HG02870 (cell line): ENCODE measurements at regions not wholly inside any gene's neighbourhood (a gene's known extent, or its start where the extent isn't known, plus 50 kb on each side); places are given as distances from the start of the nearest gene placed in this dataset.
"Not testable (repeated sequence)": the region's sequence is repeated elsewhere in the genome, so short reads cannot be mapped to it uniquely, and the experiment has no call there.

Experiments
- ATAC-seq: cut with Tn5 transposase; IDR thresholded peaks from one replicate; pipeline ENCODE4 v1.9.1; 2021; ENCODE audit warnings: mild to moderate bottlenecking, moderate library complexity; ENCODE audit not compliant: unreplicated experiment

DNA sequence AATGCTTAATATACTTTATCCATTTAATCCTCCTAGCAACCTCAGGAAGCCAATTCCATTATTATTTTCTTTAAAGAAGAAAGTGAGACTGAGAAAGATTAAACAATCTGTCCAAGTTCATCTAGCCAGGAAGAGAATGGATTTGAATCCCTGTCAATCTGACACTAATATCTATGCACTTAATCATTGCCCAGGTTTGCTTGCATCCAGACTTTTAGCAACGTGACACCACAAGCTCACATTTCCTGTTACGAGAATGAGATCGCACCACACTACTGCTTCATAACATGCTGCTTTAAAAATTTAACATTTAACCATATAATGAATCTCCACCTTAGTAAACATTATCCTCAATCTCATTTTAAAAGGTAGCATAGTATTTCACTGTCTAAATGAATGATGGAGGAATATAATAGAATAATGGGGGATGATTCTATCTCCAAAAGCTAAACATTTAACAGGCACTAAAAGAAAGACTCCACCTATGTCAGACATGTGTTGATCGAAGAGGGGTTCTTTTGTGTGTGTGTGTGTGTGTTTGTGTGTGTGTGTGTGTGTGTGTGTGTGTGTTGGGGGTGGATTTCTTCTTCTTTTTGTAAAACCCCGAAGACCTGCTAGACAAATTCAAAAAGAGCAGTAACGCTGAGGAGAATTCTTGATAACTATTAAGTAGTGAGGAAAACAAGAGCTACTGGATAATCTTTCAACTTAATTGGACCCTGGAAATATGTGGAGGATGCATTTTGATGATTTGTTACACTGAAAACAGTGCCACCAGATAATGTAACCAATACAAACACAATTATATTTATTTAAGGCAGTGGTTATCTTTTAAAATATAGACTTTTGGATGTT, 138.7 kb upstream of the NR3C1 start:
- no peak for ATAC-seq

DNA sequence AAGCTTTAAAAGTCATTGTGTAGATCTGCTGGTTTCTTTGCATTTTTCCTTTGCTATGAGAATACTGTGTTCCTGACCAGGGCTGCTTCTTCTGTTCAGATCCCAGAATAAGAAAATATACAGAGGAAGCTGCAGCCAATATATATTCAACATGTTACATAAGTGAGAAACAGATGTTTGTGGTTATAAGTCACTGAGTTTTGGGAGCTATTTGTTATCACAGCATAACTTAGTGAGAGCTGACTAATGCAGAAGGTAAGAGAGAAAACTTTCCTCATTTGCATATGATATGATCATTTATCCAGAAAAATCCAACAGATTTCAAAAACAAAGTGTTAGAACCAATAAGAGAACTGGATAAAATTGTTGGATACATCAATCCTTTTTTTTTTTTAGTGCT, 136.3 kb upstream of the NR3C1 start:
- ATAC-seq: no peak

DNA sequence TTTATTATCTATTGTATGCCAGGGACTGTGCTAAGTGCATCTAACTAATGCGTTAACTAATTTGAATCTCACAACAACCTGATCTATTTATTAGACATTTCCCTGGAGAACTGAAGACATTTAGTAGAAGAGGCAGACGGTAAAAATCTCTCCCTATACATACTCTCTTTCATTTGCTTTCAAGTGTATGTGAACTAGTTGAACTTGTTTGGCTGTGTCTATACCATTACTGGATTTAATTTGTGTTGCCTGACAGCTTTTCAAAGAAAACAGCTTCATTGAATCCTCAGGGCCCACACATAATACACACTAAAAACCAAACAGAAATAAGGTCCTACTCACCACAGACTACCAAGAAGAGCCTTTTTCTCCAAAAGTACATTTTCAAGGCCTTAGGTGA, 133.6 kb upstream of the NR3C1 start:
- ATAC-seq: no peak

DNA sequence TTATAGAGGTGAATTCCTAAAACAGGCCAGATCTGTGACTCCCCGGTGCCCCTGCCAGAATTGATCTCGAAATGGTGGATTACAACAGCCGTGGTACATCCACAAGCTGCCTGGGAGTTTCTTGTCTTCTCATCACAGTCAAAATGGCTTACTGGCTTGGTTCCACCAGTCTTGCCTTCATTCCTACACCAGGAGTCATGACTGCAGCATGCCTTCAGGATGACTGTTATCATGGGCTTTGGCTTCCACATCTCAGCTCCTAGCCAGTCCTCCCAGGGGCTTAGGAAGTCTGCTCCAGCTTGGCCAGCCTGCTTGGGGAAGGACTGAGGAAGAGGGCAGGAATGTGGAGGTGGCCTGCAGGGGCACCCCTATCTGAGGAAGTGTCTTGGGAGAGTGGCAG, 132.9 kb upstream of the NR3C1 start:
- ATAC-seq: no peak

DNA sequence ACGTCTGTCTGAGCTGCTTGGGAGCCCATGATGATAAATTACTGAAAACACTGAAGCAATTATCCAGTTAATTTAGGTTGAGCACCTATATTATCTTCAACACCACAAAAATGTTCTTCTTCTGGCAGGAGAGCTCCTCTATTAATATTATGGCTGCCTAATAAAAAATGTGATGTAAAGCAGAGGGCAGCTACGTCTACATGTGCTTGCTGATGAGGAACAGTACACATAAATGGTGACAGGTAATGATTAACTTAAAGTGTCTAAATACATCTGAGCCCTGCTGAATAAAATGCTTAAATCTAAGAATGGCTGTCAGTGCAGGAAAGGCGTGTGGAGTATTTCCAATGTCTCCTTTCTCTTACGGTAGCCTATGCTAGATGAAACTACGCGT, 131.3 kb upstream of the NR3C1 start:
- no peak for ATAC-seq

DNA sequence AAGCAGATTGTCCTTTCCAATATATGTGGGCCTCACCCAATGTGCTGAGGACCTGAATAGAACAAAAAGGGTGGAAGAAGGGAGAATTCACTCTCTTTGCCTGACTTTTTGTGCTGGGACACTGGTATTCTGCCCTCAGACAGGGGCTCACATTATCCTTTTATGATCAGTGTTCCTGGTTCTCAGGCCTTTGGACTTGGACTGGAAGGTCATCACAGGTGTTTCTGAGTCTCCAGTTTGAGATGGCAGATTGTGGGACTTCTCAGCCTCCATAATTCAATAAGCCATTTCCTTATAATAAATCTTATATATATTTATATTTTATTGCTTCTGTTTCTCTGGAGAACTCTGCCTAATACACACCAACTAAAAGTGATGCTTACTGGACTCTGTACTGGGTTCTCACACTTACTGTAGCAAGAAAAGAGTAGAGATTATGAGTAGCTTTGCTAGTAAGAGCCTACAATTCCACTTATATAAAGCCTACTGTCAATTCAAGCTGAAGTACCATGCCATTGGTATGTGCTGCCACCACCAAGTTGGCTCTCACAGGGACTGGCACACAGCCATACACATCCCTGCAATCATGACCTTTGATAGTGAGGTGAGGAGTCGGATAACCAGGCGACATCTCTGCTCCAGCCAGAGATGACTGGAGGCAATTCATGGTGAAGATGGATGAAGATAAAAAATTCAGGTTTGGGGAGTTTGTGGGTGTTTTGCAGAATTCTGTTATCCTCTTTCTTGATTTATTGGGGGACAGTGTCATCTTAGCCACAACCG, 130.7 kb upstream of the NR3C1 start:
- ATAC-seq: no peak

DNA sequence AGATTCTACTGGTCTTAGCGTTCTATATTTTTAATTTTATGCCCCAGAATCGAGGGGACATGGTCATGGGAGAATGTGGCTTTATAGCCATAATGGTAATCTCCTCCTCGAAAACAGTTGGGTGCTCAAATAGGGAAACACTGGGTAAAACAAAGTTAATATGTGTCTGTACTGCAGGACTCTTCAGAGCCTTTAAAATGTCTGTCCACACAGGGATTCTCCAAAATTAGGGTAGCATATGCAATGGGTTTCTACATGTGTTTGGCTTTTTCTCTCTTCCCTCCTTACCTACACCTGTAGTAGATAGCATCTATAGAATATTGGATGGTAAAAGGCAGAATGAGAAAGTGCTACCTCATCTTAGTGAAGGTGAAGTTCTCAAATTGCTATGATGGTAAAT, 130.0 kb upstream of the NR3C1 start:
- no peak for ATAC-seq

DNA sequence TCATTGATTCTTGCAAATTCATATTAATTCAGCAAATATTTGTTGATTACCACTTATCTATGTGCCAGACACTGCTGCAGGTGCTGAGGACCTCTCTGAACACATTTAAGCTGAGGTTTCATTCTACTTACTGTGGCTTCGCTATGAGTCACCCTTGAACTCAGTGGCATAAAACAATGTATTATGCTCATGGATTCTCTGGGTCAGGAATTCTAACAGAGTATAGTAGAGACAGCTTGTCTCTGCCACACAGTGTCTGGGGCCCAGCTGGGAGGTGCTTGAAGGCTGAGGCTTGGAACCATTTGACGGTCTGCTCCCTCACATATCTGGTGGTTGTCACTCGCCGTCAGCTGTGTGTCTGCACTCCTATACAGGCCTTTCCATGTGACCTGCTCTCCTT, 124.3 kb upstream of the NR3C1 start:
- peak; percentile 94 for ATAC-seq

DNA sequence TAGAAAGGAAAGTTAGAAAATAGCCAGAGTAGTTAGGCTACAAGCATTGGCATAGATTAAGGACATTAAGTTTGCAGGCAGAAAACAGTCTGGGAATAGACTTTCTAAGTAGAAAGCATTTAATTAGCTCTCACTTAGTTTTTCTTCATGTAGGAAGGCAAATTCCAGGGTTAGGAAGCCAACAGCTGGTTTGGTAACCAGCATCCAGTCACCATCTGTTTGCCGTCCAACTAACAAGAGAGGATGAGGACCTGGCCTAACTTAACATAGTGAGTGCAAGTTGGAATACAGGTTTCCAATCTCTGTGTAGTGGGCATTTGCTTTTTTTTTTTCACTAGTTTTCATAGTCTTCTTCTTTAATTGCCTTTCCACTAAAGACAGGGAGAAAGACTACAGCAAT, 121.7 kb upstream of the NR3C1 start:
- no peak for ATAC-seq

DNA sequence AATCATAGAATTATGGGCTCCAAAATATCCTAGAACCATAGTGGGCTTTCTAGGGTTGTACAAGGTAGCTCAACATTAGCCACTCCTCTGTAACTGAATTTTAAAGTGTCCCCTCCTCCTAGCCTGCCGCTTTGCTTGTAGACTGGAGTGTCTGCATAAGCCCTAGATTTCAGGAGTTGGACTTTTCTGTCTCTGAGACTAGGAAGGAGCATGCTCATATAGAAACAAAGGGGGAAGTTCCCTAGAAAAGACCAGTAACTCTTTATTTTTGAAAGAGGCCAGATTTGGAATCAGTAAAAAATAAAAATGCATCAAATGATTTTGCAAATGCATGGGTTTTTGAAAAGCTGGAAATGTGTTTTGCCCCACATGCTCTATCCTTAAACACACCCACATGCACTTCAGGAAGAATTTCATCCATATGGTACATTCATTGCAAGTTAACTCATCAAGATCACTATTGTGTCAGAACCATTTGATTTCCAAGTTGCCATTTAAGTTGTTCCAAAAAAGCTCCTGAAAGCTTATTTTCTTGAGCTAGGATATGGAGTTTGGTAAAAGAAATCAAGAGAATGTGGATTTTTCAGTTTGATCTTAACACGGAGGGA, 121.0 kb upstream of the NR3C1 start:
- ATAC-seq: no peak

DNA sequence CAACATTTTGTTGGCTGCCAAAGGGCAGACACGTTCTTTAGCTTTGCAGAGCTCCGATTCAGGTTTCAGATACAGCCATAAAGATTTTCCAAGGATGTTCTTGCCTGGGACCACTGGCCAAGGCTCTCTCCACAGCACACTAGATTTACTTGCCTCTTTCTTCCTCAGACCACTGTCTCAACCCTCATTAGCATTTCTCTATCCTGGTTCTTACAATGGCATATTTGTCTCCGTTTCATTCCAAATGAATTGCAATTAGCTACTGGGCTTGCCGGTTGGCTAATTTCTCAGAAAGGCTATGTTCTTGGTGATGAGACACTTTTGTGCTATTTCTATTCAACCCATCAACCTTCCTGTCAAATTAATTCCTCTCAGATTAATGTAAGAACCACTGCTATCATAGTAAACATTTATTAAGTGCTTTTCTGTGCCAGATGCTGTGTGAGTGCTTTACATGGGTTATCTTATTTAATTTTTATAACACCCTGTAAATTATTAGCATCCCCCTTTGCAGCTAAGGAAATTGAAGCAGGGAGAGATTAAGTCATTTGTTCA, 118.4 kb upstream of the NR3C1 start:
- no peak for ATAC-seq

DNA sequence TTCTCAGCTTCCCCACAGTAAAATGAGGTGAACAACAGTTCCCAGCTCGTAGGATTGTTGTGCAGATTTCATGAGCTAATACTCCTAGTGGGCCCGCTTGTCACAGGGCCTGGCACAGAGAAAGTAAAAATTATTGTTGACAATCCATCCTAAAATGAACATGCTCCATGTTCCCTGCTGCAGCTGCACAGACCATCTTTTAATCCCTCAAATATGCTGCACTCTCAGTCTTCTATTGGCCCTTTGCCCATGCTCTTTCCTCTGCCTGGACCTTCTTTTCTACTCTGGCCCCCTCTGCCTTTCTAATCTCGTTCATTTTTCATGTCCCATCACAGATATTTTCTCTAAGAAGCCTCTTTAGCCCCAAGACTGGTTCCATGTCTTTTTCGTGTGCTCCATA, 117.7 kb upstream of the NR3C1 start:
- ATAC-seq: no peak

DNA sequence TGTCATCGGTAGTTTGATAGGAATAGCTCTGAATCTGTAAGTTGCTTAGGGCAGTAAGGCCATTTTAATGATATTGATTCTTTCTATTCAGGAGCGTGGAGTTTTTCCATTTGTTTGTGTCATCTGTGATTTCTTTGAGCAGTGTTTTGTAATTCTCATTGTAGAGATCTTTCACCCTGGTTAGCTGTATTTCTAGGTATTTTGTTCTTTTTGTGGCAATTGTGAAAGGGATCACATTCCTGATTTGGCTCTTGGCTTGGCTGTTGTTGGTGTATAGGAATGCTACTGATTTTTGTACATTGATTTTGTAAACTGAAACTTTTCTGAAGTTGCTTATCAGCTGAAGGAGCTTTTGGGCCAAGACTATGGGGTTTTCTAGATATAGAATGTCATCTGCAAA, 115.7 kb upstream of the NR3C1 start:
- not testable (repeated sequence) for ATAC-seq

DNA sequence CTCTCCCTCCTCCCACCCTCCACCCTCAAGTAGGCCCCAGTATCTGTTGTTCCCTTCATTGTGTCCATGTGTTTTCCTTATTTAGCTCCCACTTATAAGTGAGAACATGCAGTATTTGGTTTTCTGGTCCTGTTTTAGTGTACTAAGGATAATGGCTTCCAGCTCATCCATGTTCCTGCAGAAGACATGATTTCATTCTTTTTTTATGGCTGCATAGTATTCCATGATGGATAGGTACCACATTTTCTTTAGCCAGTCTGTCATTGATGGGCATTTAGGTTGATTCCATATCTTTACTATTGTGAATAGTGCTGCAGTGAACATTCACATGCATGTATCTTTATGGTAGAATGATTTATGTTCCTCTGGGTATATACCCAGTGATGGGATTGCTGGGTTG, 114.3 kb upstream of the NR3C1 start:
- ATAC-seq: not testable (repeated sequence)

DNA sequence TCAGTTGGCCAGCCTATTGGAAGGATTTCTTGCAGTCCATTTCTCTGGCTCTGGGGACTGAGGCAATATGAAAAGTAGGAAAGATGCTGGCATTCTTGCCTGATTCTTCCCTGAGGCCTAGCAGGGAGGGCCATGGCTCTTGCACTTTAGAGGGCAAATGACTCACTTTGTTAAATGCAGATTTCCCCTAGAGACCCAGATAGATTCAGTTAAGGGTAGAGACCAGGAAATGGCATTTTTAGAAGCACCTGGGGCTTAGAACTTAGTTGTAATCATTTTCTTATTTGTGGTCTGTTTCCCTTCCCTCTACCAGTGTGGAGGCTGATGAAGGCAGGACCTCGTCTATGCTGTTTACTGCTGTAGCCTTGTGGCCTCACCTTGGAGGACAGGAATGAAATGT, 112.8 kb upstream of the NR3C1 start:
- no peak for ATAC-seq

DNA sequence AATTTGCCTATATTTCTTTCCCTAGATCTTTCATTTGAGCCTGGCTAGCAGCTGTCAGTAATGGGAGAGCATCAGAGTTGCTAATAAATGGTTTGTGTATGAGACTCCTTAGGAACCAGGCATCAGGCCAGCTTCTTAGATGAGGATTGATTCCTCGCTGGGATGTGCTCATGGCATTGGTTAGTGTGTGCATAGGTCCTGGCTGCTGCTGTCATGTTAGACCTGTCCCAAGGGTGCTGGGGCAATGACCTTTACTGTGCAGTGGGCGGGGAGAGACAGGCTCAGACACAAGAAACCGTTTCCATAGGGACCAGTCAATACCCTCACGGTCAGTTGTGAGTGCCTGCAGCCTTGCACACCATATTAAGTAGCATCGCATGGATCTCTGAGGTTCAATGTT, 112.3 kb upstream of the NR3C1 start:
- ATAC-seq: no peak

DNA sequence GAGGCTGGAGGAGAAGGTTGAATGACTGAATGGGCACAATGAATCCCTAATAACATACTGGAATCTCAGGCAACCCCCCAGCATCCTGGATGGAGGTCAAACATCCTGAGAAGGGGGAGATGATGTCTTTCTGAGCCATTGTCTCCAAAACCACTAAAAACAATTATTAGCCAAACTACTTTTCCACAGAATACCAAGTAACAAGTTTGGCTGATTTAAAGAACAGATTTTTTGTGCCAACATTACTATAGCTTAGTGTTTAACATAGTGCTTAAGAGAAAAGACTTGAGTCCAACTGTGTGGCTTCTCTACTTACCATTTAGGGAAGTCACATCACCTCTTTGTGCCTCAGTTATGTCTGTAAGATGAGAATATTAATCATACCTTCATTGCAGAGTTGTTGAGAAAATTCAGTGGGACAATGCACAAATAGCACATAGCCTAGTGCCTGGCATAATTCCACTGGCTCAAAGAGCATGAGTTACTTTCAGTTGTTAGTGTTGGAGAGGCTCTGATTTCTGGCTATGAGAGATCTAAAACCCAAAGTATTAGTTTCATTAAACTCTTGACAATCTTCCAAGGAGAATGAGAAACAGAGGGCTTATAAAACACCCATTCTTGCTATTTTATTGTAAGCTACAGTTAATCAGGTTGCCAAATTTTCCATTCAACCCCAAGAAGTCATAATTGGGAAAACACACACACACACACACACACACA, 111.3 kb upstream of the NR3C1 start:
- no peak for ATAC-seq

DNA sequence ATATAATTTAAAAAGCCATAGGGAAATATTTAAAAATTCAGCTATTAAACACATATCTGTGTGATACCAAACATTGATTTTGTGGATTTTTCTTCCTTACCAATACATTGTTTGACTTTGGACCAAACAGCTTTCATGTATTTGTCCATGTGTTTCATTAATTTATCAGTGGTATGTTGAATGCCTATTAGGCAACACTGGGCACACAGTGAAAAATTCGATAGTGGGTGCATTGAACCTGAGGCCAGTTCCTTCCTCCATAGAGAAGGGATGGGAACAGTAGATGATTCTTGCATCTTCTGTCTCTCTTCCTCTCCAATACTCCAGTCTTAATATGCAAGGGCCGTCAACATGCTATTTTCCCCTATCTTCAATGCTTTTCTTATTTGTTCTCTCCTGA, 110.2 kb upstream of the NR3C1 start:
- no peak for ATAC-seq

DNA sequence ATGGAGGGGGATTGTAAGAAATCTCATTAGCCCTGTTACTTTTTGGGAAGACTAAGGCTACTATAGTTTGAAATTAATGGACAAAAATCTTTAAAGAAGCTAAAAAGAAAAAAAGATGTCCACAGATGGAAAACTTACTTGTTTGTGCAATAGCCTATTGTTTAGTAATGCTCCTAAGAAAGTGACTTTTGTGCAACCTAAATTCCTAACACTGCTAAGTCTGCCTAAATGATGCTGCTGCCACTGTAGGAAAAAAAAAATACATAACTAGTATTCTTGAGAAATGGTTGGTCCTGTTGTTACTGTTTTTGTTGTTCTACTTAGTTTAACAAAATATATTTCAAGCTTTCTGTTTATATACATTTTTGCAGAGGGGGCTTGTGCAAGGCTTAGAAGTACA, 108.2 kb upstream of the NR3C1 start:
- no peak for ATAC-seq

DNA sequence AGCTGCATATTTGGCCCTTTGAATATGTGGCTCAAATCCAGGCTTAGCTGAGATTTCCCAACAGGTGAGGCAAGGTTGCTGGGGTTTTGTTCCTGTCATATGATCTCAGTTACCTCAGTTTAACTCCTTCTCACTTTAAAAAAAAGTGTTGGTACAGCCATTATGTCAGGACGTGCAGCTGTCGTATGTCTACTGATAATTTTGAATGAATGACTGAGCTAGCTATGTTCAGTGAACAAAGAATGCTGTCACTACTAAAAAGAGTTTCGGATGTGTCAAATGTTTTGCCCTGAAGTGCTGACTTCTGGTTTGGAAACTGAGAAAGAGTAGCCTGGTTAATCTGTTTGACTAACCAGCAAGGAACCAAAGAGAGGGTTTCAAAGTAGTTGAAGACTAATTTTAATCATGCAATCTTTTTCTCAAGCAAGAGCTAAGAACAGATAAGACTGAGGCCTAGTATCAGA, 106.3 kb upstream of the NR3C1 start:
- peak; percentile 97 for ATAC-seq
